Spleen (tissue), 11 donors: ENCODE measurements at regions not wholly inside any gene's neighbourhood (a gene's known extent, or its start where the extent isn't known, plus 50 kb on each side); places are given as distances from the start of the nearest gene placed in this dataset.
"Not testable (repeated sequence)": the region's sequence is repeated elsewhere in the genome, so short reads cannot be mapped to it uniquely, and the experiment has no call there.

ENCODE experiments used
- DNase-seq: peaks from one replicate; pipeline ENCODE4 v3.0.0-alpha.2; 2020
- H3K27ac ChIP-seq, 8 donors: fragments of 200-600 bp; sonication (generic) in 7 of 8; 1 replicate in 4 of 8; 2 replicates in 4 of 8; pipeline versions ENCODE4 v1.5.0 to v1.8.0; 2016 to 2021; ENCODE audit warnings: inconsistent platforms in 4 of 8, mild to moderate bottlenecking in 4 of 8, moderate library complexity in 1 of 8
- H3K27me3 ChIP-seq, 7 donors: fragments of 200-600 bp; sonication (generic) in 6 of 7; replicated peaks in 1 of 7; 1 replicate in 4 of 7; 2 replicates in 3 of 7; pipeline versions ENCODE4 v1.5.0 to v1.8.0; 2016 to 2021; ENCODE audit warnings: inconsistent platforms in 3 of 7, mild to moderate bottlenecking in 1 of 7
- H3K36me3 ChIP-seq, 6 donors: fragments of 200-600 bp; sonication (generic) in 5 of 6; 1 replicate in 4 of 6; 2 replicates in 2 of 6; pipeline versions ENCODE4 v1.5.0 to v1.8.0; 2016 to 2021; ENCODE audit warnings: inconsistent platforms in 2 of 6
- H3K4me1 ChIP-seq, 6 donors: fragments of 200-600 bp; sonication (generic) in 5 of 6; 1 replicate in 3 of 6; 2 replicates in 3 of 6; pipeline versions ENCODE4 v1.5.0 to v1.8.0; 2016 to 2021; ENCODE audit warnings: inconsistent platforms in 3 of 6
- H3K4me3 ChIP-seq, 8 donors: fragments of 200-600 bp; sonication (generic) in 7 of 8; 1 replicate in 4 of 8; 2 replicates in 4 of 8; pipeline versions ENCODE4 v1.5.0 to v1.8.0; 2016 to 2021; ENCODE audit warnings: inconsistent platforms in 4 of 8, mild to moderate bottlenecking in 4 of 8, moderate library complexity in 2 of 8
- H3K9me3 ChIP-seq, 8 donors: fragments of 200-600 bp; sonication (generic) in 7 of 8; 1 replicate in 4 of 8; 2 replicates in 4 of 8; pipeline versions ENCODE4 v1.5.0 to v1.8.0; 2016 to 2021; ENCODE audit warnings: inconsistent platforms in 4 of 8
- POLR2A ChIP-seq, 3 donors: fragments of 450-650 bp; IDR thresholded peaks; one replicate each; pipeline ENCODE4 v1.5.1; 2017; ENCODE audit warnings: antibody characterized with exemption in 3 of 3, mild to moderate bottlenecking in 1 of 3
- POLR2AphosphoS5 ChIP-seq, 3 donors: sonication (generic); formaldehyde crosslinking; IDR thresholded peaks; one replicate each; pipeline ENCODE4 v1.5.1; 2017; ENCODE audit warnings: antibody characterized with exemption in 3 of 3
- WGBS, 5 donors: extraction: QIAGEN DNeasy Blood & Tissue Kit in 3 of 5; methylation state at CpG; one replicate each; pipeline versions ENCODE4 v1.1.5 to v1.1.7; 2013 to 2018; 5-methylcytosine and 5-hydroxymethylcytosine counted together
- intact Hi-C: fragments of 100-400 bp; cut with DNase I; formaldehyde crosslinking; loops from one replicate; pipeline ENCODE4 v1.15.0; 2023; ENCODE audit warnings: low total_unique reads
- TF ChIP-seq, protein P1 (sequence below), 11 experiments: fragments of 200-600 bp in 7 of 11; fragments of 450-650 bp in 4 of 11; sonication (generic) in 4 of 11; IDR thresholded peaks in 8 of 11; conservative IDR thresholded peaks in 3 of 11; 1 replicate in 7 of 11; 2 replicates in 4 of 11; pipeline versions ENCODE4 v1.4.0 to v1.8.0; 2016 to 2021; ENCODE audit warnings: antibody characterized with exemption in 11 of 11, inconsistent platforms in 4 of 11, mild to moderate bottlenecking in 1 of 11
- donor health status: healthy with polysubstance abuse.
- donor health status: DM: no; HTN: no; CAD: no; lungs with moderate emphysema.
- donor health status: DM: no; HTN: no; CAD: no.
- donor health status: Bipolar disorder and iron deficiency.
- donor health status: healthy.
- donor health status: DM: no; HTN: no; CAD: no.
- donor health status: DM: yes; HTN: yes; CAD: no.

DNA sequence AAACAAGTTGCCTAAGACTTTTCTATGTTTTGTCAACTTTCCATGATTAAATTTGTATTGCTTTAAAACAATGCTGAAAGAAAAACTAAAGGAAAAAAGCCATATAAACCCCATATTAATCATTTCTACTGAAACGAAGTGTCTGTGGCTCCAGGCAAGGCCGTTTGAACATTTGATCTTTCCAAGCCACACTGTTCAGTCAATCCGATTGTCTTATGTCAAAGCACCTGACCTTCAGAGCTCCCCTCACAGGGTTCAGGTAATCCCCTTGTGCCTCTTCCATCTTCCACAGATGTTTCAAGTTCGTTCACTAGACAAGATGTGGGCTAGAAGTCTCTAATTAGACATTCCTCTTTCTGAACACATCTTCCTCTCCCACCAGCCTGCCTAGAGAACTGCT, 177.1 kb upstream of the NUDT10 start:
- Histone ChIP-seq H3K4me3 (no peak overlapping the region), H3K9me3 (no peaks in the 10 kb centered on the region), H3K4me1 (no peaks in the 10 kb centered on the region), H3K27me3 (peaks cover 0 to 10% (median 0%) of the 10 kb centered on the region in 7 donors), H3K27ac (no peak overlapping the region), H3K36me3 (no peaks in the 10 kb centered on the region)
- 53 to 93% (median 75%) methylated on average over 4 of the region's 4 CpGs for WGBS, 5 donors
- TF ChIP-seq POLR2A (IDR thresholded peaks at IDR 0.05) = no peak
- TF ChIP-seq POLR2AphosphoS5 (IDR thresholded peaks at IDR 0.05) = no peak
- TF ChIP-seq, protein P1, sequence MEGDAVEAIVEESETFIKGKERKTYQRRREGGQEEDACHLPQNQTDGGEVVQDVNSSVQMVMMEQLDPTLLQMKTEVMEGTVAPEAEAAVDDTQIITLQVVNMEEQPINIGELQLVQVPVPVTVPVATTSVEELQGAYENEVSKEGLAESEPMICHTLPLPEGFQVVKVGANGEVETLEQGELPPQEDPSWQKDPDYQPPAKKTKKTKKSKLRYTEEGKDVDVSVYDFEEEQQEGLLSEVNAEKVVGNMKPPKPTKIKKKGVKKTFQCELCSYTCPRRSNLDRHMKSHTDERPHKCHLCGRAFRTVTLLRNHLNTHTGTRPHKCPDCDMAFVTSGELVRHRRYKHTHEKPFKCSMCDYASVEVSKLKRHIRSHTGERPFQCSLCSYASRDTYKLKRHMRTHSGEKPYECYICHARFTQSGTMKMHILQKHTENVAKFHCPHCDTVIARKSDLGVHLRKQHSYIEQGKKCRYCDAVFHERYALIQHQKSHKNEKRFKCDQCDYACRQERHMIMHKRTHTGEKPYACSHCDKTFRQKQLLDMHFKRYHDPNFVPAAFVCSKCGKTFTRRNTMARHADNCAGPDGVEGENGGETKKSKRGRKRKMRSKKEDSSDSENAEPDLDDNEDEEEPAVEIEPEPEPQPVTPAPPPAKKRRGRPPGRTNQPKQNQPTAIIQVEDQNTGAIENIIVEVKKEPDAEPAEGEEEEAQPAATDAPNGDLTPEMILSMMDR (IDR thresholded peaks at IDR 0.05 in 8 of 11, conservative IDR thresholded peaks at IDR 0.05 in 3 of 11) = no peak
- intact Hi-C loops = no loop called here
- no peak for DNase-seq

GRCh38 chrX:51158231-51158630, 174.4 kb upstream of the NUDT10 start:
- no peak for DNase-seq
- no peaks in the 10 kb centered on the region for H3K36me3 ChIP-seq
- intact Hi-C loops = no loop called here
- H3K4me3 ChIP-seq = no peak overlapping the region
- WGBS, 5 donors = 50 to 92% (median 78%) methylated on average over 1 of the region's 1 CpG
- no peaks in the 10 kb centered on the region for H3K27me3 ChIP-seq
- no peak for TF ChIP-seq POLR2AphosphoS5 (IDR thresholded peaks at IDR 0.05)
- TF ChIP-seq, protein P1 (IDR thresholded peaks at IDR 0.05 in 8 of 11, conservative IDR thresholded peaks at IDR 0.05 in 3 of 11) = no peak
- H3K4me1 ChIP-seq = no peaks in the 10 kb centered on the region
- H3K27ac ChIP-seq = no peak overlapping the region
- no peaks in the 10 kb centered on the region for H3K9me3 ChIP-seq

DNA sequence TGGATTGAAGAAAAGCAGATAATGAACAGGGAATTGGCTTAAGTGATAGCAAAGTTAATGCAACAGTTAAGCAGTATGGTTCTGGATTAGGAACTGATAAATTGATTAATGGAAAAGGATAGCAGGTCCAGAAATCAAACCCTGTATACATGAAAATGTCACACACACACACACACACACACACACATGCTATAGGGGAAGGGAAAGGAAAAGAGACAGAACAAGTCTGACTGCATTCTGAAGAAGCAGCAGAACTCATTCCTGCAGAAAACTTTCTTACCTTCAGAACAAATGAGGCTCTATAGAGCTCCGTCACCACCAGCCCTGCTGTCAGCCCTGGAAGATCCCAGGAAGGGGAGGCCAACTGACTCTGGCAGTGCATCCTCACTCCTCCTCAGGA, 173.2 kb upstream of the NUDT10 start:
- H3K36me3 ChIP-seq, H3K27ac ChIP-seq, H3K4me3 ChIP-seq, H3K9me3 ChIP-seq, H3K27me3 ChIP-seq, intact Hi-C loops, DNase-seq, H3K4me1 ChIP-seq: not testable (repeated sequence)
- WGBS, 5 donors = 83% methylated on average over 1 of the region's 1 CpG; no CpG with 5 or more reads in 3 of the 5 donors

GRCh38 chrX:51163730-51164129, 168.9 kb upstream of the NUDT10 start:
- no peak for TF ChIP-seq POLR2AphosphoS5 (IDR thresholded peaks at IDR 0.05)
- TF ChIP-seq, protein P1 (IDR thresholded peaks at IDR 0.05 in 8 of 11, conservative IDR thresholded peaks at IDR 0.05 in 3 of 11) = no peak
- no peak for TF ChIP-seq POLR2A (IDR thresholded peaks at IDR 0.05)
- intact Hi-C loops = no loop called here
- no peak overlapping the region for H3K27ac ChIP-seq
- no peak for DNase-seq
- no peaks in the 10 kb centered on the region for H3K27me3 ChIP-seq
- H3K36me3 ChIP-seq = no peaks in the 10 kb centered on the region
- H3K4me3 ChIP-seq = no peak overlapping the region
- no peaks in the 10 kb centered on the region for H3K9me3 ChIP-seq
- WGBS, 5 donors = 79 to 99% (median 91%) methylated on average over 6 of the region's 6 CpGs
- H3K4me1 ChIP-seq = no peaks in the 10 kb centered on the region

- H3K4me3 ChIP-seq, H3K27me3 ChIP-seq, intact Hi-C loops, H3K27ac ChIP-seq, DNase-seq, H3K9me3 ChIP-seq, H3K36me3 ChIP-seq, H3K4me1 ChIP-seq: not testable (repeated sequence)
- WGBS, 5 donors = 71 to 86% (median 78%) methylated on average over 4 of the region's 4 CpGs
These were observed 154.2 kb upstream of the NUDT10 start for GRCh38 chrX:51178356-51178900.

DNA sequence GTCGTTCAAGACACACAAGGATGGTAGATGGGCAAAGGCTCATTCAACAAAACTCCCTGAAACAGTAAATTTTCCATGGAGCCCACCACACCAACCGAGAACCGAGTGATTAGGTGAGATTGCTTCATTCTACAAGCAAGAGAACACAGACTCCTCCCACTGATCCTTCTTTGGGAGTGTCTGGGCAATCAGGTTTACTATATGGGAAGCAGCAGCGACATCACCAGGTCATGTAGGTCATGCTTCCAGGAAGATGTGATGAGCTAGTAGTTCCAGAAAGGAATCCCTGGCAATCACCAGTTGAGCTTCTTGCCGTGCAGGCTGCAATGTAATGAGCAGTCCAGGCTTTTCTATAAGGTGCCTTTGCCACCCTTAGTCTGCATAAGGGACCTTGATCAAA, 152.8 kb upstream of the NUDT10 start:
- 62 to 100% (median 83%) methylated on average over 1 to 5 of the region's 5 CpGs for WGBS, 5 donors
- H3K4me1 ChIP-seq, H3K27me3 ChIP-seq, DNase-seq, H3K27ac ChIP-seq, H3K9me3 ChIP-seq, H3K4me3 ChIP-seq, intact Hi-C loops, H3K36me3 ChIP-seq: not testable (repeated sequence)
